Kasumi-1 (cell line): ENCODE measurements at regions not wholly inside any gene's neighbourhood (a gene's known extent, or its start where the extent isn't known, plus 50 kb on each side); places are given as distances from the start of the nearest gene placed in this dataset.

Experiments used
- DNase-seq, 2 experiments: peaks; one replicate each; lab custom pipeline; 2025; lab: John Stamatoyannopoulos, UW

GRCh38 chr14:53807542-53807941 is 149.1 kb downstream of the BMP4 start:
- DNase-seq: no peak

- no peak for DNase-seq
These were observed 149.5 kb downstream of the BMP4 start for GRCh38 chr14:53807108-53807507.

- no peak for DNase-seq
These were observed 159.9 kb downstream of the BMP4 start for GRCh38 chr14:53796734-53797133.

DNA sequence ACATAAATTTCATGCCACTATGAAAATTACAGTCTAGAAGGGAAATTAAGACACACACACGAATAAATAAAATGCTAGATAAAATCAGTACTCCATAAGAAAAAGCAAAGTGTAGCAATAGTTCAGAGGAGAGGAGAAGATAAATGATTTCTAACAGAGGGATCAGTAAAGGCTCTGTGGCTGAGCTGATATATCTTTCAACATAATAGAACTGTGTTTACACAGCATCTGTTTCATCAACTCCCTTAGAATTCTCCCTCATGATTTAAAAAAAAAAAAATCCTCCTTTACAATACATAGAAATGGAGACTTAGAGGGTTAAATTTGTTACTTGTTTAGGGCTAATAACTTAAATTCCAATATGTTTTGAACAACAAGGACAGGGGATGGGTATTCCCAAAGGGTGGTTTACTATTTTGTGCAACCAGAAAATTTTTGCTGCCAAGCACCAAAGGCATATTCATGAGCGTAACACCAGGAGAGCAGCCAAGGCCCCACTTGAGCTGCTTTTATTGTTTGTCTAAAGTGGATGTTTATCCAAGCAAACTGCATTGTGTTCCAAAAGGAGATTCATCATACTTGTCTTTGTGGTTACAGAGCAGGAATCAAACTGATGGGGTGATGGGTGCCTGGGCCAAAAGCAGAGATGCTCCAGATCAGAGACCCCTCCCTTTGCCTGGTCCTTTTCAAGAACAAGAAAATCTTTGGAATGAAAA is 162.7 kb downstream of the BMP4 start:
- DNase-seq: no peak

- DNase-seq: no peak
These were observed 163.7 kb downstream of the BMP4 start for GRCh38 chr14:53792909-53793308.

DNA sequence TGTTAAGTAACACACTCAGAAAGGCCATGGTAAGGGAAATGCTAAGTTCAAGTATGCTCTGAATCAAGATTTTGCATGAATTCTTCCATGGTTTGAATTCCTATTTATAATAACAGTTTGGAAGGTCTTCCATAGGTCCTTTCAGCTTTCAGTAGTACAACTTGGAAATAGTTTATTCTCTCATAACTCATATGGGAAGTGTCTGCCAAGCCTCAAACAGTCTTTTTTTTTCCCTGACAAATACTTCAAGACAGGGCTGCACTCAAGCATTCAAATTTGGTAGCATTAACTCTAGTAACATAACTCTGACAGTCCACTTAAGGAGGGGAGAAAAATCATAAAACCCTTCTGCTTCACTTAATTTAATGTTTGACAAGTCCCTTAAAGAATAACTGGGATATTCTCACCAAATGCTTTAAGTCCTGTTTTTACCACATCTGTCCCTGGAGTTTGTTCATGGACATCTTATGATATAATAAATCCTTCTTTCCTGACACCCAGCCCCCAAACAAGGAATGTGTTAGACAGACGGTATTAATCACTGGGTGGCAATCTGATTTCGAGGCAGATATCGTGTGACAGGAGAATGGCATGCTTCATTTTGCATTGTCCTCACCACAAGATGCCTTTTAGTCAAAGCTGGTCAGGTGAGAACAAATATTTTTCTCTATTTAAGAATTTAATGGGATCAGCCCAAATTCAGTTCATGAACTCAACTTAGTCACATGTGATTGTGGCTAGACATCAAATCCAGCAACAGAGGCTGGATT is 165.7 kb downstream of the BMP4 start:
- DNase-seq: no peak

- no peak for DNase-seq
These were observed 168.1 kb downstream of the BMP4 start for GRCh38 chr14:53788566-53788965.

DNA sequence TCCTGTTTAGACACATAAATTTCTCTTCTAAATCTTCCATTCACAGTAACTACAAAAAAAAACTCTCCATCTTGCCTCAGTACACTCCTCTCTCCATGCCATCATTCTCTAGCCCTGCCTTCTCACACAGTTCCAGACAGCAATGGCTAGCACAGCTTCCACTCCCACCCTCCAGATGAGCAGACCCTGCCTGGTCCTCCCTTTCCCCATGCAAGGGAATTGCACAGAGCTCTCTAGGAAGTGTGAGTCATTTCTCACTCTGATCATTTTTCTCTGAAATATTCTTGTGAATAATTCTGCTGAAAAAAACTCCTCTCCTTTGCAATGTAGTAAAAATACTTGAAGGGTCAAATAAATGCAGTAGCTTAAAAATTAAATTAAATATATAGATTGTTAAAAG is 170.6 kb downstream of the BMP4 start:
- no peak for DNase-seq

GRCh38 chr14:53784688-53785087 is 171.9 kb downstream of the BMP4 start:
- no peak for DNase-seq

- DNase-seq: no peak
These were observed 173.4 kb downstream of the BMP4 start for GRCh38 chr14:53783256-53783655.

- no peak for DNase-seq
These were observed 176.5 kb downstream of the BMP4 start for GRCh38 chr14:53780051-53780555.

GRCh38 chr14:53779301-53779700 is 177.3 kb downstream of the BMP4 start:
- DNase-seq: no peak

- no peak for DNase-seq
These were observed 178.4 kb downstream of the BMP4 start for GRCh38 chr14:53778263-53778662.

- DNase-seq: no peak
These were observed 183.7 kb downstream of the BMP4 start for GRCh38 chr14:53772936-53773335.

DNA sequence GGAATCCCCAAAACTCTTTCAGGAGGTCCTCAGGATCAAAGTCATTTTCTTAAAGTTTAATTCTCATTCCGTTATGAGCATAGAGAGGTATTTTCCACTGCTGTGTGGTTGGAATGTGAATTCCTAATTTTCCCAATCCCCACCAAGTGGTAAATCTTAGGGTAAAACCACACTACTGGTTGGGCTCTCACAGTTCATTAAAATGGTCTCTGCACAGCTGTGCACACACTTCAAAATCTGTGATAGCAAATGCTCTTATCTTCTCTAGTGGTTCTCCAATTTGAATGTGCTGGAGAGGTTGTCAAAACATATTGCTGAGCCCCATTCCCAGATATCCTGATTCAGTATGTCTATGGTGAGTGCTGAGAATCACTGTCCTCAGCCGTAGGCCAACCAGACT is 189.1 kb downstream of the BMP4 start:
- DNase-seq: no peak

DNA sequence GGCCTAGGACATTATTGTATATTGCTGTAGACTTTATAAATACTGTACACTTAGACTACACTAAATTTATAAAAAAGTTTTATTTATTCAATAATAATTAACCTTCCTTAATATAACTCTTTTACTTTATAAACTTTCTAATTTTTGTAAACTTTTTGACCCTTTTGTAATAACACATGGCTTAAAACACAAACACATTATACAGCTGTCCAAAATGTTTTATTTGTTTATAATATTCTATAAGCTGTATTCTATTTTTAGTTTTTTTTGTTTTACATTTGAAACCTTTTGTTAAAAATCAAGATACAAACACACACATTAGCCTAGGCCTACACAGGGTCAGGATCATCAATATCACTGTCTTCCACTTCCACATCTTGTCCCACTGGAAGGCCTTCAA is 190.0 kb downstream of the BMP4 start:
- no peak for DNase-seq

DNA sequence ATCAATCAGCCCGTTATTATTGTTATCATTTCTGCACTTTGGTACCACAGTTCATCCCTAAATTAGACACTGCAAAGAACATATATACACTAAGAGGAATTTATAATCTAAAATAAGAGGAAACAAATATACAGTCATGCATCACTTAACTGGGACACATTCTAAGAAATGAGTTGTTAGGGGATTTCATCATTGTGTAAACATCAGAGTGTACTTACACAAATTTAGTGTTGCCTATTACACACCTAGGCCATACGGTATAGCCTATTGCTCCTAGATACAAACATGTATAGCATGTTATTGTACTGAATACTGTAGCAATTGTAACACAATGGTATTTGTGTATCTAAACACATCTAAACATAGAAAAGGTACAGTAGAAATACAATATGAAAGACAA is 190.5 kb downstream of the BMP4 start:
- no peak for DNase-seq

DNA sequence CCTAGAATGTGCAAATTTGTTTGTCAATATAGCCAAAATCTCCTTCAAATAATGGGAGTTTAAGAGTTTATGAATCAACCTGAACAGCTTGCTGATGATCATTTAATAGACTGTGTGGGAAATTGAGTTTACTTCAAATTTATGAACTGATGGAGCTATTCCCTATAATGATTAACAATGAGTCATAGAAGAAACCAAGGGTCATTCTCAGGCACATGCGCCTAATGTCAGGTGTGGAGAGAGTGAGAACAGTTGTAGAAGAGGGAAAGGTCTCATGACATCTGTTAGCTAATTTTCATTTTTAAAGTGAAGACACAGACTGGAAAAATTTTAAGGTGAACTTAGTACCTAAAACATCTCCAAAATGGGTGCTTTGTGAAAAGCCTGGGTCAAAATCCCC is 191.8 kb downstream of the BMP4 start:
- DNase-seq: no peak

DNA sequence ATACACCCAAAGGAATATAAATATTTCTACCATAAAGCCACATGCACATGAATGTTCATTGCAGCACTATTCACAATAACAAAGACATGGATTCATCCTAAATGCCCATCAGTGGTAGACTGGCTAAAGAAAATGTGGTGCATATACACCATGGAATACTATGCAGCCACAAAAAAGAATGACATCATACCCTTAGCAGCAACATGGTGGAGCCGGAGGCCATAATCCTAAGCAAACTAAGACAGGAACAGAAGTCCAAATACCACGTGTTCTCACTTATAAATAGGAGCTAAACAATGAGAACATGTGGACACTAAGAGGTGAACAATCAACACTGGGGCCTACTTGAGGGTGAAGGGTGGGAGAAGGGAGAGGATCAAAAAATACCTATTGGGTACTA is 198.5 kb downstream of the BMP4 start:
- no peak for DNase-seq

DNA sequence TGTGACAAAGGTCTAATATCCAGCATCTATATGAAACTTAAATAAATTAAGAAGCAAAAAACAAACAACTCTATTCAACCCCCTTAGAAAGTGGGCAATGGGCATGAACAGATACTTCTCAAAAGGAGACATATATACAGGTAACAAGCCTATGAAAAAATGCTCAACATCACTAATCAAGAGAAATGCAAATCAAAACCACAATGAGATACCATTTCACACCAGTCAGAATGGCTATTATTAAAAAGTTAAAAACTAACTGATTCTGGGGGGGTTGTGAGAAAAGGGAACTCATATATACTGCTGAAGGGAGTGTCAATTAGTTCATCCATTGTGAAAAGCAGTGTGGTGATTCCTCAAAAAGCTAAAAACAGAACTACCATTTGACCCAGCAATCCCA is 198.9 kb downstream of the BMP4 start:
- no peak for DNase-seq

GRCh38 chr14:53751650-53752049 is 205.0 kb downstream of the BMP4 start:
- DNase-seq: no peak

GRCh38 chr14:53748691-53749090 is 207.9 kb downstream of the BMP4 start:
- no peak for DNase-seq

DNA sequence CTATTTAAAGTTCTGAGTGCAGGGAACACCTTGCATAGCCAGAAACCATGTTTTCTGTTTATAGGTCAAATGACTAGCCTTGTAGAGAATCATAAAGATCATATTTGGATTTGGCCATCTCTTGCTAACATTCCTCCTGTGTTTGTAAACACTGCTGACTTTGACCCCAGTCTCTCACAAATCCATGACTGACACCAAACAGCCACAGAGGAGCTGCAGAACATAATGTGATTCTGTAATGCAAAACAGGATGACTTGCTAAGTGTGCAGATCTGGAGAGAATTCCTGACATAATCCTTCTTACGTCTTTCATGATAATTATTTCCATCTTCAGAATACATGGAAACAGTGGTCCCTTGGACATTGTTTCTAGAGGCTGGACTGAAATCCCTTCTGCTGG is 211.8 kb downstream of the BMP4 start:
- no peak for DNase-seq

- DNase-seq: no peak
These were observed 213.3 kb downstream of the BMP4 start for GRCh38 chr14:53743371-53743770.
